IPS-NIHi7 (cell line): ENCODE measurements at regions not wholly inside any gene's neighbourhood (a gene's known extent, or its start where the extent isn't known, plus 50 kb on each side); places are given as distances from the start of the nearest gene placed in this dataset.
A peak's percentile ranks its signal among the peaks of the same experiment; 100 is the strongest.
"Not testable (repeated sequence)": the region's sequence is repeated elsewhere in the genome, so short reads cannot be mapped to it uniquely, and the experiment has no call there.

Source experiments
- DNase-seq: peaks from one replicate; pipeline ENCODE4 v3.0.0; 2012; ENCODE audit warnings: mixed read lengths; ENCODE audit errors: extremely low spot score

- DNase-seq = no peak
Observed at GRCh38 chr11:133638921-133639320, 106.6 kb upstream of the OPCML start.

DNA sequence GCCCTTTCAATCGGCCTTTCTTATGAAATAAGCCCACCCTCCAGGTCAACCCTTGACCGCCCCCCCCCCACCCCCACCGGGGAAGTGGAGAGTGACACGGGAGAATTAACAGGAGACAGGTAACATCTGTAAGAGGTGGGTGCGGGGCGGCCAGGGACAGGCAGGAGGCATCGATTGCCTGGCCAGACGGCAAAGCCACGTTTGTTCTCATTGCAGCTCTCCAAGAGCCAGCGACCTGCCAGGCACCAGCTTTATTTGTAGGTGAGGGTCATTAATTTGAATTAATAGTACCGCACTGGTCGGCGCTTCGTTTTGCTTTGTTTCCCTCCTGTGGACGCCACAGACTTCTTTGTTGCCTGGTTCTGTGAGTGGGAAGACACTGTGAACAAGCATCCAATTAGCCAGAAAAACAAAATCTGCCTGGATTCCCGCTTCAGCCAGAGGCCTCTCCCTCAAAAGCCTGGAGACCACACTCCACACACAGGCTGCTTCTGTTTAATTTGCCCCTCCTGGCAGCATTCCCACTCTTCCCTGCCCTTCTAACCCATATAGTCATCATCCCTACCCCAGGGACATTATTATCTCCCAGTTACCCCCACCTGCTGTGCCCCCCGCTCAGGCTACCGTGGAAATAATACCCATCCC, 104.5 kb upstream of the OPCML start:
- no peak for DNase-seq

DNA sequence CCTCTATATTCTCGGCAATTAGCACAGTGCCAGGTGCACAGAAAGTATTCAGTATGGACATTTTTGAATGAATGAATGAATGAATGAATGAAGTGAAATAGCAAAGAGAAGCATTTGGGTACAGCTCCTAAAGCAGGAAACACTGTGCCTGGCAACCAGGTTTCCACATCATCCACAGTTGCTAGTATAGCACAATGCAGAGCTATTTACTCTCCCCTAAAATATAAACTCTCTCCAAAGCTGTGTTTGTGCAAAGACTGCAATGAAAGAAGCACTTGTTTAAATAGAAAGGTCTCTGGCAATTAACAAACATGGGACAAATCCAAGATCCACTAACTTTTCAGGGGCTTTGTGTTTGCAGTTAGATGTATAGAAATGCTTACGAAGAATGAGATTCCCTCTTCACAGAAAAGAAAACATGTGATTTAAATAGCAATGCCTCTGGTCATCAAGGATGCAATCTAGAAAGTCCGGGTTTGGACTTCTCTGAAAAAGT, 103.0 kb upstream of the OPCML start:
- no peak for DNase-seq

GRCh38 chr11:133628371-133628770, 96.1 kb upstream of the OPCML start:
- DNase-seq = not testable (repeated sequence)

- no peak for DNase-seq
Observed at GRCh38 chr11:133621611-133622010, 89.3 kb upstream of the OPCML start.

GRCh38 chr11:133619973-133620372, 87.7 kb upstream of the OPCML start:
- DNase-seq = no peak

DNA sequence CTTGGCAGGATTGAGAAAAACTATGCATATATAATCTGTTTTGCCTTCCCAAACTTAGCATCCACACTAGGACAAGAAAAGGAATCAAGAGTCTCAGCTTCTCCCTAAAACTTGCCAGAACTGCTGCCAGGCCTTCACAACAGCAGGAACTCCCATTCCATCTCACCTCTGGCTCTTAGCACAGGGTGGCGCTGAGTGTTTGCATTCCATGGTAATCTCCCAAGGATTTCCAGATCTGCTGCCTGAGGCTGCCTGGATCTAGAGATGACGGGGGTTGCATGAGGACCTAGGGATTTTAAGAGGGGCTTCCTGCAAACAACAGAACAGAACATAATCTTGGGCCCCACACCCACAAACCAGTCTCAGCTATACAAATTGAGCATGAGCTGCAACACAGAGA, 87.1 kb upstream of the OPCML start:
- DNase-seq = peak; percentile 74

- peak; percentile 45 for DNase-seq
Observed at GRCh38 chr11:133618544-133618943, 86.2 kb upstream of the OPCML start.

- DNase-seq = no peak
Observed at GRCh38 chr11:133608496-133608895, 76.2 kb upstream of the OPCML start.

- no peak for DNase-seq
Observed at GRCh38 chr11:133606124-133606523, 73.8 kb upstream of the OPCML start.

DNA sequence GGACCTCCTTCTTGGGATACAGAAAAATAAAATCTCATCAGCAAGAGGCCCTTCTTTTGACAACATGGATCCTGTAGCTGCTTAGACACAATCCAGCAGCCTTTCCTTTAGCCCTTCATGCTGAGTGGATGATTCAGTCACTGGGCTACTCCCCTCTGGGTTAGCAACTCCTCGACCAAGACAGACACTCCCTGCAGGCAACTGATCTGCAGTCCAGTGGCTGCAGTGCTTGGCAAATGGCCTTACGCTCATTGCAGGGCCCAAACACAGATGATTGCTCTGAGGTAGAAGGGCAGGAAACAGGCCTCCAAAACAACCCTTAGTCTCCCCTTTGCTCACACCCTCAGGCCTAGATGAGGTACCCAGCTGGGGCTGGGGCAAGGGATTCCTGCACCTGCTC, 73.2 kb upstream of the OPCML start:
- peak; percentile 41 for DNase-seq

DNA sequence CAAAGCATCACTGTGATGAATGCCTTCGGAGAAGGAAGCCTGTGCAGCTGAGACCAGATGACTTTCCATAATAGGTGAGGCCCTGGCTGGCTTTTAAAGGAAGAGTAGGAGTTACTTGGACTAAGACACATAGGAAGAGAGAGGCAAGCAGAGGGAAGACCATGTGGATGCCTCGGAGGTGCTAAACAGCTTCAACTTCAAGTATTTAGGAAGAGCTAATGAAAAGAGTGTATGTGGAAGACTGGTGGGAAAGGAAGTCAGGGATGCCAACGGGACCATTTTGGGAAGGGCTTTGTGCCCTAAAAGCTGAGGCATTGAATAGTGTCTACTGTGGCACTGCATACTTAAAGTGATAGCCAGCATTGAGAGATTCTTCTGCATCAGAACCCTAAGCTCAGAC, 69.3 kb upstream of the OPCML start:
- no peak for DNase-seq

DNA sequence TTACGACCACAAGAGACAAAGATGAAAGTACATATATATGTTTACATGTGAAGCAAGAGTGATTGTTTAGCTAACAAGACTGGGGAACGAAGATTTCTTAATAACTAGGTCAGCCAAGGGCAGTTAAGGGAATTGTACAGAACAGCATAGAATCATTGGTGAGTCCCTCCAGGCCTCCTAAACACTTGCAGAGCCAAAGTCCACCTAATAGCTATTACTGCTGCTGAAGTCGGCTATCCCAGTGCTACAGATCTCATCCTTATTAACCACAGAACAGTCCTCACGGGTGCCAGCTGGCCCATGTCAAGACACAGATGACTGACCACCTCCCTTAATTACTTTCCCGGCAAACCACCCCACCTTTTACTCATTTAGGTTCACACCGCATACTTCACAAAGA, 68.5 kb upstream of the OPCML start:
- DNase-seq = no peak

DNA sequence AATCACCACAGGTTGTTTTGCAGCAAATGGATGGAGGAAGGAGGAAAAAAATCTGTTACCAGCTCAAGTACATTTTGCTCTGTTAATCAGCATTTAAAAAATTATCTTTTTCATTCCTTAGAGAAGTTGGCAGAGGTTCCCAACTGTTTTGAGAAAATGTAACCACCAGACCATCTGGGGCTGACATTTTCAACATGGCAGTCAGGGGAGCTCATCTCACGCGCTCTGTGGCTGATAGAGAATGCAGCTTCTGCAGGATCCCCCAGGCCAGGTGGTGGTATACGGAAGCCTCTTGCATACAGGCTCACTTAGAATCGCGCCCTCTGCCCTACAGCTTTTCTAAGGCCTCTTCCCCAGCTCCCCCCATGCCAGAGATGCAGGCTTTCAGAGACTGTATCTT, 68.0 kb upstream of the OPCML start:
- DNase-seq = no peak

DNA sequence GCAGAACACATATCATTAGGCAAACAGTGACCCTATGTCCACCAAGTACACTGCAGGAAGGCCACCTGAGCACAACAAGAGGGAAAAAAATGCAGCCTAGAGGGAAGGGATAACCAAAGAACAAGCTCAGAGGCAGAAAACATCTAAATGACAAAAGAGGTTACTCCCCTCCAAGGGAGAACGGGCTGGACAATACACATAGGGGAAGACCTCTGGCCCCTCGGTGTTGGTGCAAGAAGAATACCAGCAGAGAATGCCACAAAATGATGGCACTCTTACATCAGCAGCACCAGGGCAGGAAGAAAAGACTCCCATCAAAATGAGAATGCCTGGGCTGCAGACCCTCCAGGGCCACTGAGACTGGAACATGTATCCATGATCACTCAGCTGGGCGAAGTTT, 66.6 kb upstream of the OPCML start:
- no peak for DNase-seq

DNA sequence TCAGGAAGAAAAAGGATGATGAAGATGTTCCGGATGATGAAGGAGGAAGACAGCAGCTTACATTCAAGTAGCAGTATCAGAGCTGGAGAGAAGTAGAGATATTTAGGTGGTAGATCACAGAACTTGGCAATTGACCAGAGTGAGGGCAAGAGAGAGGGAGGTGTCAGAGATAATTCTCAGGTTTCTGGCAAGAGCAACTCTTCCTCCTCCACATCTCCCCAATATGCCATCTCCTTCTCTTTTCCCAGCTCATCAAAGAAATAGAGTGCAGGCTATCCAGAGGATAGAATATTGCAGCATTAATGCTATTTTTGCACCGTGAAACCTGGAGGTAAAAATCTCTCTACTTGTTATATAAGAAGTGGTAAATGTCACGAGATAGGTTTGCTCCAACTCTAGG, 64.9 kb upstream of the OPCML start:
- DNase-seq = no peak

- no peak for DNase-seq
Observed at GRCh38 chr11:133595998-133596590, 63.8 kb upstream of the OPCML start.

GRCh38 chr11:133593036-133593435, 60.7 kb upstream of the OPCML start:
- no peak for DNase-seq

GRCh38 chr11:133586903-133587517, 54.7 kb upstream of the OPCML start:
- no peak for DNase-seq

DNA sequence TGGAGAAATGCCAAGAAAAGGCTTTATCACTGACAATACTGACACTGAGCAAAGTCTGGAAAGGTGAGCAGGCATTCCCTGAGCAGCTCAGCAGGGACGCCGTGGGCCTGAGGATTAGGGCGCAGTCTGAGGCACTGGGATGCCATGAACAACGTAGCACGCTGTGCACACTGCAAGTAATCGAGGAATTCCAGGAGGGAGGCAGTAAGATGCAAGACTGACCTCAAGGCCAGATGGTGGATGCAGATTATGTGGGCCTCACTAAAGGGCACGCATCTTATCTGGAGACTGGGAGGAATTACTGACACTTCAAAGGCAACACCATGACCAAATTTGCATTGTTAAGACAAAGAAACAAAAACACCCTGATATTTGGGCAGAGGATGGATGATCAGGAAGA, 50.4 kb upstream of the OPCML start:
- DNase-seq = no peak

GRCh38 chr11:133582326-133582725, 50.0 kb upstream of the OPCML start:
- no peak for DNase-seq
